Activated gamma-delta T cell treated with Interleukin-2 at 50 U/mL for 16 hours (primary cell): ENCODE measurements at regions not wholly inside any gene's neighbourhood (a gene's known extent, or its start where the extent isn't known, plus 50 kb on each side); places are given as distances from the start of the nearest gene placed in this dataset.

Source experiments
- DNase-seq: peaks from one replicate; pipeline ENCODE4 v3.0.0-alpha.2; 2020

GRCh38 chr11:16430674-16431073 lies 74.3 kb upstream of the SOX6 start:
- no peak for DNase-seq

- no peak for DNase-seq
Observed at GRCh38 chr11:16421826-16422225, 65.5 kb upstream of the SOX6 start.

- DNase-seq = no peak
Observed at GRCh38 chr11:16418428-16419097, 62.2 kb upstream of the SOX6 start.

GRCh38 chr11:16412525-16413172 lies 56.3 kb upstream of the SOX6 start:
- DNase-seq = no peak

- DNase-seq = no peak
Observed at GRCh38 chr11:16410479-16410878, 54.1 kb upstream of the SOX6 start.

GRCh38 chr11:16408619-16409018 lies 52.3 kb upstream of the SOX6 start:
- DNase-seq = no peak

- no peak for DNase-seq
Observed at GRCh38 chr11:16406226-16406625, 49.9 kb upstream of the SOX6 start.
